GM23338 (cell line): ENCODE measurements at regions not wholly inside any gene's neighbourhood (a gene's known extent, or its start where the extent isn't known, plus 50 kb on each side); places are given as distances from the start of the nearest gene placed in this dataset.

Source experiments
- CTCF ChIP-seq, 2 experiments: fragments of 200-600 bp in 1 of 2; sonication (generic) in 1 of 2; conservative IDR thresholded peaks; 2 replicates each; pipeline versions ENCODE4 v1.5.1 to v1.6.1; 2016 to 2017; ENCODE audit warnings: antibody characterized with exemption in 2 of 2, low read depth in 2 of 2, mild to moderate bottlenecking in 2 of 2, moderate library complexity in 1 of 2
- EZH2 ChIP-seq: fragments of 200-600 bp; sonication (generic); IDR thresholded peaks from one replicate; pipeline ENCODE4 v1.8.0; 2017; ENCODE audit warnings: antibody characterized with exemption, mild to moderate bottlenecking, low read depth; ENCODE audit not compliant: unreplicated experiment
- EZH2phosphoT487 ChIP-seq: fragments of 200-600 bp; sonication (generic); IDR thresholded peaks from one replicate; pipeline ENCODE4 v1.8.1; 2018; ENCODE audit warnings: antibody characterized with exemption; ENCODE audit not compliant: unreplicated experiment

- TF ChIP-seq CTCF (conservative IDR thresholded peaks at IDR 0.05; ENCODE audit: low read depth in 2 of 2): no peak
- no peak for TF ChIP-seq EZH2phosphoT487
- TF ChIP-seq EZH2: no peak
Observed at GRCh38 chr13:70644052-70644451, 535.8 kb upstream of the KLHL1 start.
